Vagina (tissue), 2 donors: ENCODE measurements at regions not wholly inside any gene's neighbourhood (a gene's known extent, or its start where the extent isn't known, plus 50 kb on each side); places are given as distances from the start of the nearest gene placed in this dataset.

ENCODE experiments used
- DNase-seq, 2 donors: peaks; one replicate each; pipeline ENCODE4 v3.0.0-alpha.2; 2017; ENCODE audit errors: extremely low spot score in 2 of 2
- H3K27ac ChIP-seq: fragments of 200-600 bp; sonication (generic); one replicate; pipeline ENCODE4 v1.5.1; 2019
- H3K27me3 ChIP-seq: fragments of 200-600 bp; sonication (generic); one replicate; pipeline ENCODE4 v1.5.1; 2019
- H3K36me3 ChIP-seq, 2 donors: fragments of 200-600 bp; sonication (generic); one replicate each; pipeline ENCODE4 v1.5.1; 2017 to 2019
- H3K4me1 ChIP-seq: fragments of 200-600 bp; sonication (generic); one replicate; pipeline ENCODE4 v1.5.1; 2019
- H3K4me3 ChIP-seq, 2 donors: fragments of 200-600 bp; sonication (generic); 1 replicate in 1 of 2; 2 replicates in 1 of 2; pipeline ENCODE4 v1.5.1; 2016 to 2019
- H3K9me3 ChIP-seq: fragments of 200-600 bp; sonication (generic); one replicate; pipeline ENCODE4 v1.5.1; 2019
- CTCF ChIP-seq, 3 experiments: fragments of 450-650 bp in 2 of 3; fragments of 200-600 bp in 1 of 3; sonication (generic) in 1 of 3; IDR thresholded peaks; one replicate each; pipeline ENCODE4 v1.5.1; 2017 to 2019; ENCODE audit warnings: antibody characterized with exemption in 3 of 3, mild to moderate bottlenecking in 2 of 3, moderate library complexity in 2 of 3
- POLR2A ChIP-seq, 2 donors: fragments of 450-650 bp; IDR thresholded peaks; one replicate each; pipeline ENCODE4 v1.6.1; 2017; ENCODE audit warnings: antibody characterized with exemption in 2 of 2, mild to moderate bottlenecking in 2 of 2, moderate library complexity in 2 of 2
- POLR2AphosphoS5 ChIP-seq, 2 donors: sonication (generic); formaldehyde crosslinking; IDR thresholded peaks; one replicate each; pipeline ENCODE4 v1.9.0; 2017; ENCODE audit warnings: antibody characterized with exemption in 2 of 2, mild to moderate bottlenecking in 2 of 2, low read depth in 1 of 2; ENCODE audit not compliant: insufficient read depth in 1 of 2
- intact Hi-C: fragments of 100-400 bp; cut with DNase I; formaldehyde crosslinking; loops from one replicate; pipeline ENCODE4 v1.15.1; 2023

DNA sequence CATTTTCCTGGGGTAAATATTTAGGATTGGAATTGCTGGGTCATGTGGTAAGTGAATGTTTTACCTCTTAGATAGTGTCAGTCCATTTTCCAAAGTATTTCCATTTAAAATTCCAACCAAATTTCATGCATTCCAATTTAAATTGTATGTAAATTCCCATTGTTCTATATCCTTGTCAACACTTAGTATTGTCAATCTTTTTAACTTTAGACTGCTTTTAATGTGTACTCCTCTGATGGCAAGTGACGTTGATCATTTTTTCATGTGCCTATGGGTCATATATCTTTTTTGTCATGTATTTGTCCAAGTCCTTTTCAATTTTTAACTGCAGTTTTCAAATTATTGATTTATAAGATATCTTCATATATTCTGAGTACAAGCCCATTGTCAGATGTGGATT is 80.8 kb upstream of the FAM20C start:
- Histone ChIP-seq H3K4me1 (no peaks in the 10 kb centered on the region), H3K27me3 (no peaks in the 10 kb centered on the region), H3K36me3 (no peaks in the 10 kb centered on the region), H3K4me3 (no peak overlapping the region), H3K9me3 (no peaks in the 10 kb centered on the region), H3K27ac (no peak overlapping the region)
- DNase-seq: no peak
- intact Hi-C loops: no loop called here
- no peak for TF ChIP-seq CTCF (IDR thresholded peaks at IDR 0.05)
- TF ChIP-seq POLR2AphosphoS5 (IDR thresholded peaks at IDR 0.05; ENCODE audit: insufficient read depth in 1 of 2, low read depth in 1 of 2): no peak
- no peak for TF ChIP-seq POLR2A (IDR thresholded peaks at IDR 0.05)

- Histone ChIP-seq H3K4me3 (no peak overlapping the region), H3K9me3 (no peaks in the 10 kb centered on the region), H3K27ac (no peak overlapping the region), H3K4me1 (no peaks in the 10 kb centered on the region), H3K27me3 (no peaks in the 10 kb centered on the region), H3K36me3 (no peaks in the 10 kb centered on the region)
- TF ChIP-seq POLR2AphosphoS5 (IDR thresholded peaks at IDR 0.05; ENCODE audit: insufficient read depth in 1 of 2, low read depth in 1 of 2) (no peak), POLR2A (IDR thresholded peaks at IDR 0.05) (no peak), CTCF (IDR thresholded peaks at IDR 0.05) (no peak)
- intact Hi-C loops: no loop called here
- DNase-seq: no peak
Observed at GRCh38 chr7:112881-113280, 79.5 kb upstream of the FAM20C start.

GRCh38 chr7:115274-115911 is 77.0 kb upstream of the FAM20C start:
- peak in 1 of 2 donors; percentile 77 for DNase-seq
- H3K36me3 ChIP-seq: no peaks in the 10 kb centered on the region
- H3K27me3 ChIP-seq: no peaks in the 10 kb centered on the region
- TF ChIP-seq POLR2AphosphoS5 (IDR thresholded peaks at IDR 0.05; ENCODE audit: insufficient read depth in 1 of 2, low read depth in 1 of 2) (no peak), CTCF (IDR thresholded peaks at IDR 0.05) (no peak), POLR2A (IDR thresholded peaks at IDR 0.05) (no peak)
- no peaks in the 10 kb centered on the region for H3K4me1 ChIP-seq
- intact Hi-C loops: no loop called here
- no peaks in the 10 kb centered on the region for H3K9me3 ChIP-seq
- no peak overlapping the region for H3K27ac ChIP-seq
- H3K4me3 ChIP-seq: no peak overlapping the region

- H3K4me3 ChIP-seq: no peak overlapping the region
- no peaks in the 10 kb centered on the region for H3K27me3 ChIP-seq
- TF ChIP-seq POLR2A (IDR thresholded peaks at IDR 0.05) (no peak), POLR2AphosphoS5 (IDR thresholded peaks at IDR 0.05; ENCODE audit: insufficient read depth in 1 of 2, low read depth in 1 of 2) (no peak), CTCF (IDR thresholded peaks at IDR 0.05) (no peak)
- peak in 1 of 2 donors; percentile 79 for DNase-seq
- intact Hi-C loops: no loop called here
- H3K36me3 ChIP-seq: no peaks in the 10 kb centered on the region
- no peak overlapping the region for H3K27ac ChIP-seq
- H3K9me3 ChIP-seq: no peaks in the 10 kb centered on the region
- H3K4me1 ChIP-seq: no peaks in the 10 kb centered on the region
Observed at GRCh38 chr7:116188-116981, 76.0 kb upstream of the FAM20C start.
